Left colon (tissue), 2 donors: ENCODE measurements at regions not wholly inside any gene's neighbourhood (a gene's known extent, or its start where the extent isn't known, plus 50 kb on each side); places are given as distances from the start of the nearest gene placed in this dataset.

Source experiments
- ATAC-seq: fragments of 200-7000 bp; cut with Tn5 transposase; one replicate; pipeline ENCODE4 v1.9.1; 2020; ENCODE audit warnings: mild to moderate bottlenecking, moderate library complexity
- DNase-seq, 2 donors: peaks; one replicate each; pipeline ENCODE4 v3.0.0-alpha.2; 2020
- intact Hi-C, 2 donors: fragments of 100-400 bp; cut with DNase I in 1 of 2; cut with micrococcal nuclease in 1 of 2; formaldehyde crosslinking; loops; one replicate each; pipeline versions ENCODE4 v1.11.2 to v1.14.0; 2022; cut with DNase I, micrococcal nuclease
- donor health status: DM: no; HTN: no; CAD: no.
- donor health status: DM: yes; HTN: yes; CAD: no.

DNA sequence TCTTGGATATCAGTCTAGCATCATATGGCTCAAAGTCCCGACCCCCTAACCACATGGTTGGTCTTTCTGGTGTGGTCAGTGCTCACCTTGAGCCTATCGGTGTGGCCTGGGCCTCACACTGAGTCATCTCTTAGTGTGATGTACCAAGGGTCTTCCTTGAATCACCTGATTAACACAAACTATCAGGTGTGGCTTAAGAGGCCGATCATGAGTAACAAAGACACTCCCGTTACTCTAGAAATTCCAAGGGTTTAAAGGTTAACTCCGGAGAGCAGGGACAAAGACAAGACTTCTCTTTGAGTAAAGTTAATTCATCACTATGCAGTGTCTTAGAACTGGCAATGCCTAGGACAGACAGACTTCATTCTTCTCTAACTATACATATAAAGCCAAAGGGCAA is 52.3 kb upstream of the ARMC3 start:
- ATAC-seq (no peak), DNase-seq (no peak)
- intact Hi-C loops = no loop called here

DNA sequence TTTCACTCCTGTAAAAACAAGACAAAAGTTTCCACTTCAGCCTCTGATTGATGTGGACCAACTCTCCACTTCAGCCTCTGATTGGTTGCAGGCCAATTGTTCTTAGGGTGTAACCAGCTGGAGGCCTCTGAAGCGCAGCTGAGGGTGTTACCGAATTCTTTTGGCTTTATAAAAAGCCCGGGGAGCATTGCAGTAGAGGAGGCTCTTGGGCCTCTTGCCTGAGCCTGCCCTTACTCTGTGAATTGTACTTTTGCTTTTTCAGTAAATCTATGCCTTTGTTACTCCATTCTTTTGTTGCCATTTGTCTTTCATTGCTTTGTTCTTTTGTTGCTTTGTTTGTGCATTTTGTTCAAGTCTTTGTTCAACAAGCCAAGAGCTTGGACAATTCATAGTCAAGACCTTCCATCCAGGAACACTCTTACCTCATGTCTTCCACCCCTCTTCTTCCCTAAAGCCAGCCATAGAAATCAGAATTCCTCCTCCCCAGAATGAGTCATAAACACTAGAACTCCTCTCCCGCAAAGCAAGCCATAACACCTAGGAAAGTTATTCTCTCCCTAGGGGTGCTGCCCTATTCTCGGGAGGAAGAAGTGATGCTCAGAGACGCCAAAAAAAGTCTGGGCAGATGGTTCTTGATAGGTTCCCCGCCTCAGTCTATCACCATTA is 53.5 kb upstream of the ARMC3 start:
- ATAC-seq (no peak), DNase-seq (no peak)
- intact Hi-C loops = no loop called here

DNA sequence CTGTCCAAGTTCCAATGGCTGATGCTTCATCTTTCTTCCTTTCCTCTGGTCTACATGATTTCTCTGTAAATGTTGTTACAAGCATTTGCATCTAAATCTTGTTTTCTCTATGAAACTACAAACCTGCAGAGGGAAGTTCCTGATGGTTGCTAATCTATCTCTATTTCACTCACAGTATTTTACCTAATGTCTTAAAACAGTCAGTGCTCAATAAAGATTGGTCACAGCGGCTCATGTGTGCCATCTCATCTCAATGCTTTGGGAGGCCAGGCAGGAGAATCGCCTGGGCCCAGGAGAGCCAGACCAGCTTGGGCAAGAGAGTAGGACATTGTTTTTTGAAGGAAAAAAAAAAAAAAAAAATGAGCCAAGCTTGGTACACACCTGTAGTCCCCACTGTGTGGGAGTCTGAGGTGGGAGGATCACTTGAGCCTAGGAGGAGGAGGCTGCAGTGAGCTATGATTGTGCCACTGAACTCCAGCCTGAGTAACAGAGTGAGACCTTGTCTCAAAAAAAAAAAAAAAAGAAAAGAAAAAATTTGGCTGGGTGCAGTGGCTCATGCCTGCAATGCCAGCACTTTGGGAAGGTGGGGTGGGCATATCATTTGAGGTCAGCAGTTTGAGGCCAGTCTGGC is 71.3 kb upstream of the ARMC3 start:
- DNase-seq (no peak), ATAC-seq (no peak)
- intact Hi-C loops = no loop called here

DNA sequence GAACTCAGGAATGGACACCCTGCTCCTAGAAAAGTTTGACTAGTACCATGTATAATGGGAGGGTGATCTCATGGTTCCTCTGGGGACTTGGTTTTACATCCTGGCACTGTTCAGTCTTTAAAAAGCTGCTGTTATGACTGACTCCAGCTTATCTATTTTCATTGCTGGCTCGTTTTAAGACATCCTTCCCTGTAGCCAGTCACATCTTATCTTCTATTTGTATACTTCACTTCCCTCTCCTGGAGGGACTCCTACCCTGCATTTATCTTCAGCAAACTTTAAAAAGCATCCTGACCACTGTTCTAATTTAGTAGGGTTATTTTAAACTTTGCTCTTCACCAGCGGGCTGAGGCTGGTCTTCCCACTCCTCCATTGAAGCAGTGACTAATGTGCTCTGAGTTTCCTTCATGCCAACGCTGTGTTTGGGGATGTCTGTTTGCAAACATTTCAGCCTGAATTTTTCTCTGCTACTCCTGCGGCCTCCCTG is 72.9 kb upstream of the ARMC3 start:
- ATAC-seq (no peak), DNase-seq (no peak)
- intact Hi-C loops = no loop called here

DNA sequence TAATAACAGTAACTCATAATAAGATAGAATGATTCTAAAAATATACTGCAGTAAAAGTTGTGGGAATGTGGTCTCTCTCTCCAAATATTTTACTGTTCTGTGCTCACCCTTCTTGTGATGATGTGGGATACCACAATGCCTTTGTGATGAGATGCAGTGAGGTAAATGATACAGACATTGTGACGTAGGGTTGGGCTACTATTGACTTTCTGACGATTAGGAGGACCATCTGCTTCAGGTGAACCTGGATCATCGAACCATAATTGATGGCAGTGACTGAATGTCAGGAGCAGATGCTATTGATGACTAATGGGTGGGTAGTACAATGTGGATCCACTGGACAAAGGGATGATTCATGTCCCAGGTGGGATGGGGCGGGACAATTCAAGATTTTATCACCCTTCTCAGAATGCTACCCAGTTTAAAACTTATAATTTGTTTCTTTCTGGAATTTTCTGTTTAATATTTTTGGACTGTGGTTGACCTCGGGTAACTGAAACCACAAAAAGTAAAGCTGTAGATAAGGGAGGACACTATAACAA is 73.9 kb upstream of the ARMC3 start:
- ATAC-seq (no peak), DNase-seq (no peak)
- intact Hi-C loops = no loop called here

DNA sequence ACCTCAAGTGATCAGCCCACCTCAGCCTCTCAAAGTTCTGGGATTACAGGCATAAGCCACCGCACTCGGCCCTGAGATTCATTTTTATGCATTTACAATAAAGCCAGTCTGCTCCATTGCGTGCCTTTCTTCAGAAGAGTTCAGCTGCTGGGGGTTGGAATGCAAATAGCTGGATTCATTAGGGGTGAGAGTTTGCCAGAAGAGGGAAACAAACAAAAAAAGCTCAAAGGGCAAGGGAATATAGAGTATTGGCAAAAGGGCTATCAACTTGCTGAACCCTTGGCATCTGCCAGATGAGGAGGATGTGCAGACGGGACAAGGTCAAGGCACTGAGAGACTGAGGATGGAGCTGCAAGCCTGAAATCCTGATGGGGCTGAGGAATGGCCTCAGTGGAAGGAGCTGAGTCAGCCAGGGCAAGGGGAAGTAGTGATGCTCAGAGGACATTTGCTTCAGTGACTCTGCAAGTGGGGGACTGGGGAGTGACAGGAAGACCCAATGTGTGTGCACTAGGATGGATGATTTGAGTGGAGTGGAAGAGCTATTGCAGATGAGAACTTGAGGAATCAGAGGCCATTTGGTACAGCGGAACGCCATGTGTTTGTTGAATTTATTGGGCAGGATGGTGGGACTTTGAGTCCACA is 75.0 kb upstream of the ARMC3 start:
- ATAC-seq (no peak), DNase-seq (no peak)
- intact Hi-C loops = no loop called here

DNA sequence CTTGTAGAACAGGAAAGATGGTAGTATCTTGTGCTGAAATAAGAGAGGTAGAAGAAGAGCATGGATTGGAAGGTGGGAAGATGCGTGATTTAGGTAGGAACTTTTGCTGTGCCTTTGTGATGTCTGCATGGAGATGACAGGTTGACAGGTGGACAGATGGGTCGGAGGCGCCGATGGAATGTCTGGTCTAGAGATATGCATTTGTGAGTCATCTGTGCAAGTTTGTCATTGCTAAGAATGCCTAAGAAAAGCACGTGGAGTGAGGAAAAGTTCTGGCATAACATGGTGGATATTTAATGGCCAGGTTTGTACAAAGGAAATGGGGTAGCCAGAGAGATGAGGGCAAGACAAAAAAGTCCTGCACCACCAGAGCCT is 76.0 kb upstream of the ARMC3 start:
- no peak for DNase-seq
- ATAC-seq = no peak
- intact Hi-C loops = no loop called here

DNA sequence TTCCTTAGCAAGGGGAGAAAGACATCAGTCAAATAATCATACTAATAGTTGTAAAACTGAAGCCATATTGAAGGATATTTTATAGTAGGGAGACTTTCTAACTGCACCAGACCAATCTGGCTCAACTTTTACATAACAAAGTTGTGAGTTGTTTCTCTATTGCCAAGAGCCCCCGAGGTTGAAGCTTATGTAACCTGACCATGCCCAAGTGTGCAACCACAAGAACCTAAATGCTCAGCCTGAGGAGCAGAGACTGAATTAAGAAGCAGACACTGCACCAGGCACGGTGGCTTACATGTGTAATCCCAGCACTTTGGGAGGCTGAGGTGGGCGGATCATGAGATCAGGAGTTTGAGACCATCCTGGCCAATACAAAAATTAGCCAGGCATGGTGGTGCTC is 77.3 kb upstream of the ARMC3 start:
- intact Hi-C loops = no loop called here
- ATAC-seq = no peak
- DNase-seq = no peak

DNA sequence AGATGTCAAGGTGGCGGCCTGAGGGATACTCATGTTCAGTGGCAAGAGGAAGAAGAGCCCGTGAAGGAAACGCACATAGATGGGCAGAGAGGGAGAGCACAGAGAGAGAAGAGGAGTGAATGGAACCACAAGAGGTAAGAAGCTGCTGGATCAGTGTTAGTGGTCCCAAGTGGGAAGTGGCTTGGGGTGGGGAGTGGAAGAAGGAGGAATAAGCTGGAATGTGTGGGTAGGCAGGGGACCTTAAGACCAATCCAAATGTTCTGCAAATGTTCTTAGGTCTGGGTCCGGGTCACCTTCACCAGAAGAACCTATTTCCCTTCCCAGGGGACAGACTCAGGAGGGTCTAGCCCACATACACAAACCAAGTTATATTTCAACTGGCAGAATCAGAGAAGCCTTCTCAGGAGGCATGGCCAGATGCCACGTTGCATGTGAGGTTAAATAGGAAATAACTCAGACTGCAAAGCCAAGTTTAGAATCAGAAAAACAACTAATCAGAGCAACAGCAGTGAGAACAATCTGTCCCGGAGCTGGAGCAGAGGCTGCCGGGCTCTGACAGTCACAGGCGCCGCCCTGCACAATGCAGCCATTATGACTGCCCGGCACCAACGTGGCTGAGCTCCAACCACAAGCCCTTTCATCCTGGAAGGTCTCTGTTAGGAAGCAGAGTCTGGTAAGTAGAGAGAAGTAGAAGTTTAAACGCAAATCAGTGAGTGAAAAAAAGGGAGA is 78.6 kb upstream of the ARMC3 start:
- peak; percentile 50 for ATAC-seq
- DNase-seq = peak; percentile 20 to 63
- intact Hi-C loops = no loop called here

DNA sequence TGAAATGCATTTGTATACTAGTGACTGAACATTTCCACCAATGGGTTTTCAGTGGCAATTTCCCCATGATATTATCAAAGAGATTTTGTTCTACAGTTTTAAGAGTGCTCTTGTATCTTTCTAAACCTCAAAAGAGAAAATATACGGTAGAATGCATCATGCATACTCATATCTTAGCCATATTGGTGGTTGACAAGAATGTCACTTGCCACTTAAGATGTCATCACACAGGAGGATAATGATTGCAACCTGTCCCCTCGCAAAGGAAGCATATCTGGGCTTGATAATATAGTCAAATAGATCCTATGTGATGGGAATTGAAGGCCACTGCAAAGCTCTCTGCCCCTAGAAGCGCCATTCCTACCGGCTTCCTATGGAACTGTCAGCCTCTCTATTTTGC is 79.3 kb upstream of the ARMC3 start:
- DNase-seq (no peak), ATAC-seq (no peak)
- intact Hi-C loops = no loop called here

DNA sequence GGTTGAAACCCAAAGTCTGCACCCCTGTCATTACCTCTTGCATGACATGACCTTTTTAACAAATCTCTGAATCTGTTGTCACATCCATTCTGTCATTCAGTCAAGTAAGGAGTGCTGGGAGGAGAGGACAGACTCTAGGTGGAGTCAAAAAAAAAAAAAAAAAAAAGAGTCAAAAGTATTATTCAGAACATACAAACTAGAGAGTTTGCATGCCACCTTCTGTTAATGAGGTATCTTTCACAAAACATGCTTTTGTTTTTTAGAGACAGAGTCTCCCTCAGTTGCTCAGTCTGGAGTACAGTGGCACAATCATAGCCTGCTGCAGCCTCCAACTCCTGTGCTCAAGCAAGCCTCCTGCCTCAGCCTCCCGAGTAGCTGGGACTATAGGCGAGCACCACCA is 81.6 kb upstream of the ARMC3 start:
- intact Hi-C loops = no loop called here
- DNase-seq (no peak), ATAC-seq (no peak)

DNA sequence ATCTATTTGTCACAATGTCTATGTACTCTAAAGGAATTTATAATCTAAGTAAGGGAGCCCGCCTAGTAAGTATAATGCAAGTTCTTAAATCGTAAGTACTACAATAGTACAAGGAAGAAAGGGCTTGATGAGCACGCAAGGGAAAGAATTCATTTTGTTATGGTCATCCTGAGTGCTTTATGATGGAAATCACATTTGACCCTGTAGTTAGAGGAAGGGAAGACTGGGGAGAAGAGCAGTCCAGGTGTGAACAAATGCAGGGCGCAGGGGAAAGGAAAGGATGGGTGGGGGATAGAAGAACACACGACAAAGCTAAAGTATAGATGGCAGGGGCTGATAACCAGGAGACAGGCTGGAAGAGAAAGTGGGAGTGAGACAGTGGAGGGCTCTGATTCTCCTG is 88.2 kb upstream of the ARMC3 start:
- ATAC-seq = no peak
- intact Hi-C loops = no loop called here
- DNase-seq = no peak

DNA sequence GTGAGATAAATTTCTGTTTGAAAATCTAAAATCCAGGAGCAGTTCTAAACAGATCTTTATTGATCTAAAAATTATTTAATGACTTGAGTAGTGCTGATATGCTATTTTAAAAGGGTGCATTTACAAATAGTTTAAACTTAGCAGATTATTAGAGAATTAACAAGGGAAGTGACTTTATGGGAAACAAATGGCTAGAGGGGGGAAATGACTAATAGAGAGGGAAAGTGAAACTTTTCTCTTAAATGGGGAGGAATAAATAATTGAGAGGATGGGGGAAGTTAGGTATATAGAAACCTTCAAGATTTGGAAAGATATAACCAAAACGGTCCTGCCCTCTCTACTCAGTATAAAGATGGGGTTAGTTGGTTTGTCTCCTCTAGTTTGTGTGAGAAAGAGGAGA is 90.1 kb upstream of the ARMC3 start:
- no peak for ATAC-seq
- intact Hi-C loops = no loop called here
- DNase-seq = no peak

DNA sequence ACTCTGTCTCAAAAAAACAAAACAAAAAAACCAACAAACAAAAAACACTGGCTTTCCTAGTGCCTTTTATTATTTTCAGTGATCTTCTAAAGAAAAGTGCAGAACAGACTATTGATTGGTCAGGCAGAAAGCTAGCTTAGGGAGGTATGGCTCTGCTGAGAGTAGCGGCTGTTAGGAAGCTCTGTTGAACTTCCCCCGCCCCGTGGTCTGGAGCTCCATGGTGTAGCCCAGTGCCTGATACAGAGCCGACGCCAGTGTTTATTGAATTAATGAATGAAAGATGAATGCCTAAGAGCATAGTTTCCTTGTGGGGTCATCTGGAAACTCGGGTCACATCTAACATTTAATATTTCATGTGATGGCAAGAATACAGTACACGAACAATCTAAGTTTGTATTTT is 90.5 kb upstream of the ARMC3 start:
- intact Hi-C loops = no loop called here
- DNase-seq = no peak
- ATAC-seq = no peak

DNA sequence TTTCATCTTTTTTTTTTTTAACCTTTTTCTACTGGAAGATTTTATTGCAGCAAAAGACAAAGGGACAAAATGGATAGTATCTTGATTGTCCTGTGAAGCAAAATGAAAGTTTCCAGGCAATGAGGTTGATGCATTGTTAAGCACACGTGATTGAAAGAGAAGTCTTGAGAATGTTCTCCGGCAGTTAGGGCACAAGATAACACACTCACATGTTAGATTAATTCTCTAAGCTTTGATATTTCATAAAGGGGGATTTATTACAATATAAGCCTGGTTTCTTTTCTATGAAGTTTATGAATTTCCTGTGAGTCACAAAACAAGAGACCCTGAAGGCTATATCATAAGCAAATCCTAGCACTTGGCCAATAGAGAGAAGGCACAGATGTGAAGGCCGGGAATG is 93.4 kb upstream of the ARMC3 start:
- no peak for DNase-seq
- ATAC-seq = no peak

DNA sequence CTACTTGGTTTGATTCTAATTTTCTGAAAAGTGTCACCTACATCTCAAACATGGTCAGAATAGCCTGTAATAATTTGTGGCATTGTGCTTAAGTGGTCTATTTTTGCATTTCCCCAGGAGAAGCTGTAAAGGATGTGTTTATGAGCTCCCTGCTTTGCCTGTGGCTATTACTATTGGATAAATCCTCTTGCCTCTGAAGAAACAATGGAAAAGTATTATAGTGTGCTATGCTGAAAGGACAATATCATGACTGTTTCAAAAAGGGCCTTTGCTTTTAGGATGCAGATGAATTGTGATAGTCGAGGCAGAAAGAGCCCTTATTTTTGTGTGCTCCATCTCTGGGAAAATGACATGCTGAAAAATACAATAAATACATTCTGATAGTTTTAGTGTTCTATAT is 94.1 kb upstream of the ARMC3 start:
- intact Hi-C loops = no loop called here
- no peak for DNase-seq
- no peak for ATAC-seq

More for the DNA sequence above, 93.4 kb upstream of the ARMC3 start:
- intact Hi-C loops = no loop called here

DNA sequence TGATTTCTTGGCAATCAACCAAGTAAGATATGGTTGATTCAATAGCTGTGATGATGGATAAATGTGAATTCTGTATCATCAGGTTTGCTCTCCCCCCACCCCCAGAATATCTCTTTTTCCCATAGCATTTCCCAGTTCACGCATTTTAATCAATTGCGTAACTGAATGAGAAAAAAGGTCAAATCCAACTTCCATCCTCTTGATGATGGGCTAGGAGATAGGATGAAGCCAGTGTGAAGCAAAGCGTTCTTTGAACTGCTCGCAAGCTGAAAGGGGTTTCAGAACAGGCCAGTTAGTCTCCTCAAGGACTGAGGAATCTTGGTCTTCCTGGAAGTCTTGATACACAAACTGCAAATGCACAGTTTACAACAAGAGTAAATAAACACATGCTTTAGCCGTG is 94.5 kb upstream of the ARMC3 start:
- DNase-seq = no peak
- no peak for ATAC-seq
- intact Hi-C loops = no loop called here

DNA sequence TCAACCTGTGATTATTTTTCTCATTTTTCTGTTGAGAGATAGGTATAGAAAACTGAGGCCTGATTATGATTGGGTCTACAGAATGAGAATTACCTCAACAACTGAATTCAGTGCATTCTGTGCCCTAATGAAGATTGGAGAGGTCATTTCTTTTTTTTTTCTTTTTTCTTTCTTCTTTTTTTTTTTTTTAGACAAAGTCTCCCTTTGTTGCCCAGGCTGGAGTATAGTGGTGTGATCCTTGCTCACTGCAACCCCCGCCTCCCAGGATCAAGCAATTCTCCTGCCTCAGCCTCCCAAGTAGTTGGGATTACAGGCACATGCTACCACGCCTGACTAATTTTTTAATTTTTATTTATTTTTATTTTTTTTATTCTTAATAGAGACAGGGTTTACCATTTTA is 95.0 kb upstream of the ARMC3 start:
- ATAC-seq = no peak
- DNase-seq = no peak
- intact Hi-C loops = no loop called here

DNA sequence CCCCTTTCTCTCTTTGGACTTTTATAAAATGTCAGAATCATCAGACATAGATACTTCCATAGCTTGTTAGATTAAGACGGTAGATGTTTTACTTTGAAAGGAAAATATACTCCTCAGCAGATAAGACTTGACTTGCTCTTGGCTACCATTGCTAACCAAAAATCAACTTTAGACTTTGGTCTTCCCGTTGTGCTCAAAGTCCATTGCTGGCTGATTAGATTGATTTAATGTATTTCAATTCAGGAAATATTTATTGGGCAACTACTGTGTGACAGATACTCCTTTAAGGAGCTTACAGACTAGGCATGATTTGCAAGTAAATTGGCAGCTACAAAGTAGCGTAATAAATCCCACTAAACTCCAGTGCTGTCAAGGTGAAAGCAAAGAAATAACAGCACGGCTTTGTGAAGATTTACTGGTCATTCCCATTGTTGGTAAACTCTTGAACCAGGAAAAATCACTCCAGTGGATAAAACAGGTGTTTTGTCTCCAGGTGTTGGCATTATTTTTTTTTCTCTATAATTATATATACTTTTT is 95.7 kb upstream of the ARMC3 start:
- DNase-seq (no peak), ATAC-seq (no peak)
- intact Hi-C loops = no loop called here

DNA sequence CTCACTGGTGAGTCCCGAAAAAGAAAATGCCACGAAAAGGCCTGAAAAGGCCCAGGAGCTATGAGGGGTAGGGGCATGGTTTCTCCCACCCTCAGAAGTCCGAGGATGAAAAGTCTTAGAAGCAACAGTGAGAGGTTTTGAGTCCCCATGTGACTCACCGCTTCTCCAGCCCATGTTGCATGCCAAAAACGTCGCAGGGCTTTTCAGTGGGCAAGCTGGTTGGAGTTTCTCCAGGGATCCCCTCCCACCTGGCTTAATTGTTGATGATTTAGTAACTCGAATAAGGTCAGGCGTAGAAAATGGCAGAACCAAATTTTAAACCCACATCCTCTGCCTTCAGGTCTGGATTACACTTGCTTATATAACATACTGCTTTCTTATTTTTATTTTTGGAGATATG is 96.3 kb upstream of the ARMC3 start:
- intact Hi-C loops = no loop called here
- DNase-seq (no peak), ATAC-seq (no peak)
